ENCODE measurements at regions not wholly inside any gene's neighbourhood (a gene's known extent, or its start where the extent isn't known, plus 50 kb on each side); places are given as distances from the start of the nearest gene placed in this dataset.

- in situ Hi-C loops (cut with MboI) (loop anchor here (25.0 kb wide), 1 partner anchor 1418 kb away; the partner anchor contains the start of gene UQCRFS1), intact Hi-C loops (cut with micrococcal nuclease; ENCODE audit: unreplicated experiment) (loop anchor here (10.0 kb wide), 1 partner anchor 1421 kb away; the partner anchor contains the start of gene UQCRFS1)
- FAIRE-seq (peak; percentile 91), DNase-seq (ENCODE audit: low read depth, low spot score) (peak; percentile 71), ATAC-seq (peak; percentile 96)
- H2AFZ ChIP-seq (ENCODE audit: control insufficient read depth, low read depth, low read length) = peak overlapping the region; percentile 96
- POLR2A ChIA-PET = interaction anchor here (0.7 kb wide), 1 partner anchor 10 kb away, joined by 3 read pairs; no protein-coding TSS in a partner anchor
- H3K9me3 ChIP-seq (replicated peaks; ENCODE audit: control insufficient read depth, insufficient read depth, low read length) = no peaks in the 10 kb centered on the region; the same call in 2 of the 3 replicates
- peak overlapping the region; percentile 85 for H3K4me3 ChIP-seq
- no peaks in the 10 kb centered on the region for H4K20me1 ChIP-seq (ENCODE audit: control insufficient read depth, insufficient read depth)
- TSS peak; percentile 54 for BruUV-seq (replicated peaks)
- no peaks in the 10 kb centered on the region for H3K27me3 ChIP-seq (replicated peaks in 1 of 2; ENCODE audit: control insufficient read depth in 2 of 2, insufficient read depth in 2 of 2, low read length in 1 of 2)
- SMC1A ChIA-PET (ENCODE audit: uncharacterized antibody, unreplicated experiment) = interaction anchor here (0.5 to 1.6 kb wide), 2 partner anchors 11 to 1464 kb away, joined by 3 to 5 read pairs; no protein-coding TSS in a partner anchor
- peak overlapping the region; percentile 83 for H3K27ac ChIP-seq (ENCODE audit: control insufficient read depth, insufficient read depth)
- WGBS (ENCODE audit: insufficient coverage, insufficient replicate concordance, low lambda C conversion rate, missing lambda C conversion rate) = 1% methylated on average over 47 of the region's 51 CpGs
- peak overlapping the region; percentile 86 for H3K4me2 ChIP-seq (ENCODE audit: control insufficient read depth, insufficient read depth)
- CTCF ChIA-PET = interaction anchor here (0.6 to 0.7 kb wide), 2 partner anchors 16 to 539 kb away, joined by 3 read pairs; no protein-coding TSS in a partner anchor
- peak overlapping the region; percentile 75 for H3K9ac ChIP-seq (ENCODE audit: control insufficient read depth, insufficient read depth, low read length)
- peaks cover 2 to 3% of the 10 kb centered on the region in 2 experiments; a peak in 2 of 4 replicates for H3K36me3 ChIP-seq (ENCODE audit: control insufficient read depth in 2 of 2, insufficient read depth in 2 of 2, low read length in 1 of 2)
- RAD21 ChIA-PET (ENCODE audit: unreplicated experiment) = interaction anchor here (0.6 kb wide), 2 partner anchors 218 to 949 kb away, joined by 3 to 4 read pairs; no protein-coding TSS in a partner anchor
- peaks cover 23% of the 10 kb centered on the region for H3K79me2 ChIP-seq (ENCODE audit: control insufficient read depth, insufficient read depth, low read length)
- H3K4me1 ChIP-seq (ENCODE audit: control insufficient read depth, insufficient read depth, low read length) = peaks cover 9% of the 10 kb centered on the region
- TF ChIP-seq HCFC1 (IDR thresholded peaks at IDR 0.05; ENCODE audit: low read length) (peak; percentile 86), SMARCA5 (IDR thresholded peaks at IDR 0.05) (no peak), NR2C1 (IDR thresholded peaks at IDR 0.05) (peak; percentile 94), ETV6 (conservative IDR thresholded peaks at IDR 0.05 in 1 of 2, IDR thresholded peaks at IDR 0.05 in 1 of 2; ENCODE audit: borderline replicate concordance in 1 of 2, low read depth in 1 of 2) (no peak), BCL11A (IDR thresholded peaks at IDR 0.05; ENCODE audit: low read depth, low read length) (no peak), RCOR1 (conservative IDR thresholded peaks at IDR 0.05; ENCODE audit: low read depth, low read length) (0 out of 2 replicates have a peak, but pooled peaks have one; percentile 24), KLF5 (IDR thresholded peaks at IDR 0.05; ENCODE audit: partially characterized antibody) (no peak), ATF2 (IDR thresholded peaks at IDR 0.05; ENCODE audit: low read length) (no peak), PKNOX1 (IDR thresholded peaks at IDR 0.05) (no peak), NR2F1 (conservative IDR thresholded peaks at IDR 0.05) (peak; percentile 96), POLR2A (IDR thresholded peaks at IDR 0.05; ENCODE audit: low read depth, low read length) (peak; percentile 86), SMAD5 (IDR thresholded peaks at IDR 0.05; ENCODE audit: low read depth) (no peak; the same call in 1 of the 2 replicates), MAX (IDR thresholded peaks at IDR 0.05; ENCODE audit: low read depth, low read length) (peak; percentile 61), EGR1 (IDR thresholded peaks at IDR 0.05; ENCODE audit: borderline replicate concordance in 1 of 2, low read depth in 2 of 2, low read length in 2 of 2) (no peak), CEBPZ (IDR thresholded peaks at IDR 0.05; ENCODE audit: low read depth, low read length) (no peak), ZNF207 (IDR thresholded peaks at IDR 0.05; ENCODE audit: borderline replicate concordance) (no peak)
Measured at GRCh38 chr19:27793644-27794493, 1419.1 kb downstream of the UQCRFS1 start.
